ENCODE measurements at regions not wholly inside any gene's neighbourhood (a gene's known extent, or its start where the extent isn't known, plus 50 kb on each side); places are given as distances from the start of the nearest gene placed in this dataset.

DNA sequence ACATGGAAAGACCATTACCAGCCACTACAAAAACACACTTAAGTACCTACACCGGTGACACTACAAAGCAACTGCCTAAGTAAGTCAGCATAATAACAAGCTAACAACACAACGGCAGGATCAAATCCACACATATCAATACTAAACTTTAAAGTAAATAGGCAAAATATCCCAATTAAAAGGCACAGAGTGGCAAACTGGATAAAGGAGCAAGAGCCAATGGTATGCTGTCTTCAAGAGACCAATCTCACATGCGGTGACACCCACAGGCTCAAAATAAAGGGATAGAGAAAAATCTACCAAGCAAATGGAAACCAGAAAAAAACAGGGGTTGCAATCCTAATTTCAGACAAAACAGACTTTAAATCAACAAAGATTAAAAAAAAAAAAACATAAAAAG lies 261.5 kb upstream of the TENM4 start:
- Histone ChIP-seq H3K9ac (ENCODE audit: extremely low read depth, insufficient read length, low read length) (no peak overlapping the region), H3K79me2 (ENCODE audit: insufficient read depth, low read length) (no peaks in the 10 kb centered on the region), H3T11ph (ENCODE audit: low read length) (no peak overlapping the region), H2BK12ac (ENCODE audit: insufficient read length, low read depth, low read length) (no peak overlapping the region), H4K91ac (ENCODE audit: insufficient read length, low read depth, low read length) (no peak overlapping the region), H2BK120ac (ENCODE audit: low read depth, low read length, poor library complexity, severe bottlenecking) (no peak overlapping the region), H3K79me1 (ENCODE audit: insufficient read depth, low read depth, low read length, poor library complexity, severe bottlenecking) (no peaks in the 10 kb centered on the region), H4K8ac (replicated peaks; ENCODE audit: insufficient read length, low read depth, low read length) (no peak overlapping the region), H3K27me3 (ENCODE audit: insufficient read depth, low read length) (no peaks in the 10 kb centered on the region), H4K5ac (ENCODE audit: insufficient read length, low read depth, low read length) (no peak overlapping the region), H4K20me1 (ENCODE audit: control insufficient read depth, insufficient read depth, insufficient read length) (no peaks in the 10 kb centered on the region), H3K4ac (ENCODE audit: low read depth, low read length) (no peak overlapping the region), H2BK5ac (ENCODE audit: insufficient read length, low read length) (no peak overlapping the region), H2BK15ac (ENCODE audit: low read depth, low read length) (no peak overlapping the region), H3K4me2 (ENCODE audit: insufficient read depth, insufficient read length, low read length) (no peak overlapping the region), H2AK5ac (ENCODE audit: insufficient read length, low read length) (no peak overlapping the region), H3K27ac (ENCODE audit: insufficient read length, low read depth, low read length) (no peak overlapping the region), H3K14ac (ENCODE audit: insufficient read depth, low read length) (no peak overlapping the region), H3K9me3 (ENCODE audit: control insufficient read depth, low read depth, low read length) (no peaks in the 10 kb centered on the region), H3K23me2 (ENCODE audit: insufficient read length, low read depth, low read length, poor library complexity, severe bottlenecking) (no peaks in the 10 kb centered on the region), H2AFZ (ENCODE audit: low read length) (no peak overlapping the region), H3K23ac (ENCODE audit: insufficient read length, low read depth, low read length) (no peak overlapping the region), H3K18ac (ENCODE audit: insufficient read length, low read depth, low read length) (no peak overlapping the region), H3K4me1 (ENCODE audit: insufficient read depth, low read length) (no peaks in the 10 kb centered on the region), H3K56ac (ENCODE audit: insufficient read length, low read depth, low read length) (no peak overlapping the region), H2BK20ac (ENCODE audit: low read depth, low read length, poor library complexity, severe bottlenecking) (no peak overlapping the region)
- no peak overlapping the region for H3K4me3 Mint-ChIP-seq
- TF ChIP-seq, protein P1, sequence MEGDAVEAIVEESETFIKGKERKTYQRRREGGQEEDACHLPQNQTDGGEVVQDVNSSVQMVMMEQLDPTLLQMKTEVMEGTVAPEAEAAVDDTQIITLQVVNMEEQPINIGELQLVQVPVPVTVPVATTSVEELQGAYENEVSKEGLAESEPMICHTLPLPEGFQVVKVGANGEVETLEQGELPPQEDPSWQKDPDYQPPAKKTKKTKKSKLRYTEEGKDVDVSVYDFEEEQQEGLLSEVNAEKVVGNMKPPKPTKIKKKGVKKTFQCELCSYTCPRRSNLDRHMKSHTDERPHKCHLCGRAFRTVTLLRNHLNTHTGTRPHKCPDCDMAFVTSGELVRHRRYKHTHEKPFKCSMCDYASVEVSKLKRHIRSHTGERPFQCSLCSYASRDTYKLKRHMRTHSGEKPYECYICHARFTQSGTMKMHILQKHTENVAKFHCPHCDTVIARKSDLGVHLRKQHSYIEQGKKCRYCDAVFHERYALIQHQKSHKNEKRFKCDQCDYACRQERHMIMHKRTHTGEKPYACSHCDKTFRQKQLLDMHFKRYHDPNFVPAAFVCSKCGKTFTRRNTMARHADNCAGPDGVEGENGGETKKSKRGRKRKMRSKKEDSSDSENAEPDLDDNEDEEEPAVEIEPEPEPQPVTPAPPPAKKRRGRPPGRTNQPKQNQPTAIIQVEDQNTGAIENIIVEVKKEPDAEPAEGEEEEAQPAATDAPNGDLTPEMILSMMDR (conservative IDR thresholded peaks at IDR 0.05) = no peak
- H3K36me3 Mint-ChIP-seq (ENCODE audit: insufficient read depth in 1 of 3, low read depth in 3 of 3) = peaks cover 6 to 26% (median 18%) of the 10 kb centered on the region in 3 experiments
- H3K27ac Mint-ChIP-seq = no peak overlapping the region
- no peak for DNase-seq
- no peaks in the 10 kb centered on the region for H3K4me1 Mint-ChIP-seq
- no peaks in the 10 kb centered on the region for H3K27me3 Mint-ChIP-seq (ENCODE audit: low read depth)
- no CpG with 5 or more reads among the region's 3 CpGs for WGBS (ENCODE audit: extremely low coverage, insufficient read length, low lambda C conversion rate)
- H3K9me3 Mint-ChIP-seq = peaks cover 25% of the 10 kb centered on the region in 2 experiments

Data from H9 (cell line).